Mammary epithelial cell (primary cell): ENCODE measurements at regions not wholly inside any gene's neighbourhood (a gene's known extent, or its start where the extent isn't known, plus 50 kb on each side); places are given as distances from the start of the nearest gene placed in this dataset.

Experiments
- EZH2 ChIP-seq: IDR thresholded peaks from 2 replicates; pipeline ENCODE4 v1.6.1; 2012; ENCODE audit warnings: low read length, inconsistent platforms, borderline replicate concordance
- TF ChIP-seq, protein P1 (sequence below), 2 donors: IDR thresholded peaks in 1 of 2; conservative IDR thresholded peaks in 1 of 2; 2 replicates each; pipeline ENCODE4 v1.5.1; 2011 to 2012; ENCODE audit warnings: inconsistent platforms in 2 of 2, low read length in 2 of 2, mild to moderate bottlenecking in 2 of 2, control low read depth in 1 of 2, low read depth in 1 of 2; ENCODE audit not compliant: insufficient read depth in 1 of 2; ENCODE audit errors: extremely low read depth in 1 of 2

DNA sequence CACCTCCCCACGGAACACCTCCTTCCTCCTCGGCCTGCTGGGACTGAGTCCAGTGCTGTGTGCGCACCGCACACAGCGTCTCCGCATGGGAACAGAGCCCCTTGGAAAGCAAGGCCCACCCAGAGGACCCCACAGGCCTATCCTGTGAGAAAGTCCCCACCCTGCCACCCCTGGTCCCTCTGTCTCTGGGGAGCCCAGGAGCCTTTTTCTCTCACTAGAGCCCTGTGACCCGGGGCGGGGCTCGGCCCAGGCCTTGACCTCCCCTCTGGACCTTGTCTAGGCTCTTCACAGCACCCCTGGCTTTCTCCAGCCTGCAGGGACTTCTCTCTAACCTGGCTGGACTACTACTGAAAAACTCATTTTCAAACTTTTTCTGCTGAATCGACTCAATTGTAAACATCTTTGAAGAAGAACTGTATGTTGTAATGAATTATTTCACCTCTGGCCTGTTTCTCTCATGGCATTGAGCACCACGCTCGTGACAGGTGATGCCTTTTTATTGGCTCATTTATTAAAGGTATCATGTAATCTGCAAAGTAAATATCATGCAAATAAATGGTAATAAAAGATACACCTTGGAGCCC is 89.2 kb downstream of the IRX1 start:
- TF ChIP-seq, protein P1, sequence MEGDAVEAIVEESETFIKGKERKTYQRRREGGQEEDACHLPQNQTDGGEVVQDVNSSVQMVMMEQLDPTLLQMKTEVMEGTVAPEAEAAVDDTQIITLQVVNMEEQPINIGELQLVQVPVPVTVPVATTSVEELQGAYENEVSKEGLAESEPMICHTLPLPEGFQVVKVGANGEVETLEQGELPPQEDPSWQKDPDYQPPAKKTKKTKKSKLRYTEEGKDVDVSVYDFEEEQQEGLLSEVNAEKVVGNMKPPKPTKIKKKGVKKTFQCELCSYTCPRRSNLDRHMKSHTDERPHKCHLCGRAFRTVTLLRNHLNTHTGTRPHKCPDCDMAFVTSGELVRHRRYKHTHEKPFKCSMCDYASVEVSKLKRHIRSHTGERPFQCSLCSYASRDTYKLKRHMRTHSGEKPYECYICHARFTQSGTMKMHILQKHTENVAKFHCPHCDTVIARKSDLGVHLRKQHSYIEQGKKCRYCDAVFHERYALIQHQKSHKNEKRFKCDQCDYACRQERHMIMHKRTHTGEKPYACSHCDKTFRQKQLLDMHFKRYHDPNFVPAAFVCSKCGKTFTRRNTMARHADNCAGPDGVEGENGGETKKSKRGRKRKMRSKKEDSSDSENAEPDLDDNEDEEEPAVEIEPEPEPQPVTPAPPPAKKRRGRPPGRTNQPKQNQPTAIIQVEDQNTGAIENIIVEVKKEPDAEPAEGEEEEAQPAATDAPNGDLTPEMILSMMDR (conservative IDR thresholded peaks at IDR 0.05 in 1 of 2, IDR thresholded peaks at IDR 0.05 in 1 of 2; ENCODE audit: extremely low read depth in 1 of 2, insufficient read depth in 1 of 2, low read depth in 1 of 2, low read length in 2 of 2) = no peak
- no peak for TF ChIP-seq EZH2
